Trophoblast cell (in vitro differentiated cells and primary cell): ENCODE measurements at regions not wholly inside any gene's neighbourhood (a gene's known extent, or its start where the extent isn't known, plus 50 kb on each side); places are given as distances from the start of the nearest gene placed in this dataset.

ENCODE experiments used
- DNase-seq, 2 donors: peaks; one replicate each; pipeline ENCODE4 v3.0.0-alpha.2; 2016
- H2AFZ ChIP-seq: 2 replicates; pipeline ENCODE4 v1.6.1; 2013; ENCODE audit warnings: low read length, moderate library complexity, mild to moderate bottlenecking; ENCODE audit not compliant: insufficient read depth, poor library complexity
- H2AK5ac ChIP-seq: 2 replicates; pipeline ENCODE4 v1.6.1; 2013; ENCODE audit warnings: mild to moderate bottlenecking, low read length
- H2BK120ac ChIP-seq: 2 replicates; pipeline ENCODE4 v1.6.1; 2013; ENCODE audit warnings: low read length, mild to moderate bottlenecking, moderate library complexity; ENCODE audit not compliant: insufficient read depth, poor library complexity
- H2BK12ac ChIP-seq: 2 replicates; pipeline ENCODE4 v1.6.1; 2013; ENCODE audit warnings: mild to moderate bottlenecking, low read length, moderate library complexity
- H2BK5ac ChIP-seq: 2 replicates; pipeline ENCODE4 v1.6.1; 2013; ENCODE audit warnings: low read length, low read depth, moderate library complexity, mild to moderate bottlenecking; ENCODE audit not compliant: poor library complexity
- H3K14ac ChIP-seq: 2 replicates; pipeline ENCODE4 v1.6.1; 2013; ENCODE audit warnings: mild to moderate bottlenecking, low read length
- H3K18ac ChIP-seq: 2 replicates; pipeline ENCODE4 v1.6.1; 2013; ENCODE audit warnings: mild to moderate bottlenecking, low read length
- H3K23ac ChIP-seq: 2 replicates; pipeline ENCODE4 v1.6.1; 2013; ENCODE audit warnings: low read length
- H3K27ac ChIP-seq: 2 replicates; pipeline ENCODE4 v1.5.1; 2013; ENCODE audit warnings: low read depth, mild to moderate bottlenecking, inconsistent platforms, low read length, moderate library complexity
- H3K27me3 ChIP-seq: 2 replicates; pipeline ENCODE4 v1.6.1; 2013; ENCODE audit warnings: inconsistent platforms, mild to moderate bottlenecking, low read length, moderate library complexity; ENCODE audit not compliant: insufficient read depth
- H3K36me3 ChIP-seq, 2 experiments: 1 replicate in 1 of 2; 2 replicates in 1 of 2; pipeline ENCODE4 v1.6.1; 2013; ENCODE audit warnings: low read length in 2 of 2, mild to moderate bottlenecking in 2 of 2, moderate library complexity in 1 of 2; ENCODE audit not compliant: insufficient read depth in 2 of 2, control insufficient read depth in 1 of 2
- H3K4ac ChIP-seq: 2 replicates; pipeline ENCODE4 v1.6.1; 2013; ENCODE audit warnings: low read depth, mild to moderate bottlenecking, low read length, moderate library complexity
- H3K4me1 ChIP-seq, 2 experiments: 1 replicate in 1 of 2; 2 replicates in 1 of 2; pipeline ENCODE4 v1.6.1; 2013; ENCODE audit warnings: low read length in 2 of 2, mild to moderate bottlenecking in 2 of 2, moderate library complexity in 1 of 2; ENCODE audit not compliant: insufficient read depth in 2 of 2, control insufficient read depth in 1 of 2
- H3K4me2 ChIP-seq: 2 replicates; pipeline ENCODE4 v1.6.1; 2013; ENCODE audit warnings: inconsistent platforms, mild to moderate bottlenecking, low read length, moderate library complexity
- H3K4me3 ChIP-seq: 2 replicates; pipeline ENCODE4 v1.5.1; 2013; ENCODE audit warnings: mild to moderate bottlenecking, low read depth, low read length, inconsistent platforms
- H3K79me1 ChIP-seq: one replicate; pipeline ENCODE4 v1.6.1; 2013; ENCODE audit warnings: low read length
- H3K79me2 ChIP-seq: 2 replicates; pipeline ENCODE4 v1.6.1; 2013; ENCODE audit warnings: low read length, mild to moderate bottlenecking; ENCODE audit not compliant: control insufficient read depth, insufficient read depth, poor library complexity
- H3K9ac ChIP-seq: 2 replicates; pipeline ENCODE4 v1.6.1; 2013; ENCODE audit warnings: mild to moderate bottlenecking, low read length
- H3K9me3 ChIP-seq: 2 replicates; pipeline ENCODE4 v1.6.1; 2013; ENCODE audit warnings: low read depth, mild to moderate bottlenecking, control low read depth, inconsistent platforms, low read length; ENCODE audit not compliant: insufficient read depth
- H4K12ac ChIP-seq: 2 replicates; pipeline ENCODE4 v1.6.1; 2013; ENCODE audit warnings: low read depth, mild to moderate bottlenecking, low read length, moderate library complexity
- H4K8ac ChIP-seq: 2 replicates; pipeline ENCODE4 v1.6.1; 2013; ENCODE audit warnings: low read depth, mild to moderate bottlenecking, low read length, moderate library complexity
- H4K91ac ChIP-seq: one replicate; pipeline ENCODE4 v1.6.1; 2013; ENCODE audit warnings: low read depth, mild to moderate bottlenecking, low read length, moderate library complexity
- WGBS: extraction: QIAGEN DNeasy Blood & Tissue Kit; methylation state at CpG from one replicate; pipeline ENCODE4 v1.1.7; 2013; ENCODE audit warnings: missing lambda C conversion rate; ENCODE audit not compliant: insufficient read length, insufficient coverage; ENCODE audit errors: extremely low coverage; 5-methylcytosine and 5-hydroxymethylcytosine counted together

GRCh38 chr6:37078814-37079213 lies 73.4 kb downstream of the FGD2 start:
- Histone ChIP-seq H3K79me2 (no peaks in the 10 kb centered on the region), H4K91ac (no peak overlapping the region), H3K4me3 (no peak overlapping the region), H4K12ac (no peak overlapping the region), H3K4ac (no peak overlapping the region), H3K18ac (no peak overlapping the region), H3K4me1 (peaks cover 4 to 10% of the 10 kb centered on the region in 2 experiments), H3K27me3 (no peaks in the 10 kb centered on the region), H3K27ac (no peak overlapping the region), H4K8ac (no peak overlapping the region), H2AK5ac (no peak overlapping the region), H3K9me3 (peaks cover 2% of the 10 kb centered on the region), H2BK5ac (no peak overlapping the region), H3K14ac (no peak overlapping the region), H3K9ac (no peak overlapping the region), H3K4me2 (no peak overlapping the region), H3K79me1 (no peaks in the 10 kb centered on the region), H2BK12ac (no peak overlapping the region), H2BK120ac (no peak overlapping the region), H2AFZ (no peak overlapping the region), H3K36me3 (no peaks in the 10 kb centered on the region), H3K23ac (no peak overlapping the region)
- DNase-seq: peak in 1 of 2 donors; percentile 2
- no CpG with 5 or more reads among the region's 2 CpGs for WGBS

GRCh38 chr6:37081042-37081607 lies 75.7 kb downstream of the FGD2 start:
- no peak overlapping the region for H2BK120ac ChIP-seq
- no peaks in the 10 kb centered on the region for H3K79me1 ChIP-seq
- no peak overlapping the region for H3K4me3 ChIP-seq
- H2AK5ac ChIP-seq: no peak overlapping the region
- H2BK12ac ChIP-seq: no peak overlapping the region
- H3K79me2 ChIP-seq: no peaks in the 10 kb centered on the region
- no peak for DNase-seq
- no peak overlapping the region for H3K9ac ChIP-seq
- H3K36me3 ChIP-seq: no peaks in the 10 kb centered on the region
- H3K9me3 ChIP-seq: peaks cover 2% of the 10 kb centered on the region
- H3K4me2 ChIP-seq: no peak overlapping the region
- H3K27ac ChIP-seq: no peak overlapping the region
- H3K18ac ChIP-seq: no peak overlapping the region
- no peak overlapping the region for H4K12ac ChIP-seq
- no peak overlapping the region for H4K91ac ChIP-seq
- H3K23ac ChIP-seq: no peak overlapping the region
- no peaks in the 10 kb centered on the region for H3K27me3 ChIP-seq
- H4K8ac ChIP-seq: no peak overlapping the region
- WGBS: no CpG with 5 or more reads among the region's 7 CpGs
- H2BK5ac ChIP-seq: no peak overlapping the region
- peaks cover 4 to 10% of the 10 kb centered on the region in 2 experiments for H3K4me1 ChIP-seq
- H2AFZ ChIP-seq: no peak overlapping the region
- no peak overlapping the region for H3K4ac ChIP-seq
- H3K14ac ChIP-seq: no peak overlapping the region

- peaks cover 2% of the 10 kb centered on the region for H3K9me3 ChIP-seq
- H3K23ac ChIP-seq: no peak overlapping the region
- no peak overlapping the region for H3K4me2 ChIP-seq
- H4K91ac ChIP-seq: no peak overlapping the region
- H3K9ac ChIP-seq: no peak overlapping the region
- no peak overlapping the region for H3K4me3 ChIP-seq
- no peaks in the 10 kb centered on the region for H3K79me2 ChIP-seq
- WGBS: no CpG with 5 or more reads among the region's 17 CpGs
- H2AFZ ChIP-seq: no peak overlapping the region
- H4K12ac ChIP-seq: no peak overlapping the region
- H2AK5ac ChIP-seq: no peak overlapping the region
- no peaks in the 10 kb centered on the region for H3K36me3 ChIP-seq
- no peak overlapping the region for H3K18ac ChIP-seq
- peaks cover 4 to 9% of the 10 kb centered on the region in 2 experiments for H3K4me1 ChIP-seq
- H3K27ac ChIP-seq: no peak overlapping the region
- no peak overlapping the region for H3K14ac ChIP-seq
- no peaks in the 10 kb centered on the region for H3K27me3 ChIP-seq
- DNase-seq: no peak
- no peak overlapping the region for H2BK5ac ChIP-seq
- no peak overlapping the region for H3K4ac ChIP-seq
- no peak overlapping the region for H2BK120ac ChIP-seq
- H3K79me1 ChIP-seq: no peaks in the 10 kb centered on the region
- no peak overlapping the region for H4K8ac ChIP-seq
- H2BK12ac ChIP-seq: no peak overlapping the region
Observed at GRCh38 chr6:37082390-37083130, 77.1 kb downstream of the FGD2 start.

GRCh38 chr6:37083243-37084138 lies 78.0 kb downstream of the FGD2 start:
- H3K27ac ChIP-seq: no peak overlapping the region
- peaks cover 2% of the 10 kb centered on the region for H3K9me3 ChIP-seq
- no peak overlapping the region for H4K12ac ChIP-seq
- H3K36me3 ChIP-seq: no peaks in the 10 kb centered on the region
- H4K91ac ChIP-seq: no peak overlapping the region
- no peak overlapping the region for H2BK12ac ChIP-seq
- no peak overlapping the region for H3K14ac ChIP-seq
- H2AK5ac ChIP-seq: no peak overlapping the region
- H3K23ac ChIP-seq: no peak overlapping the region
- peak; percentile 31 to 44 for DNase-seq
- no peak overlapping the region for H3K9ac ChIP-seq
- H2BK120ac ChIP-seq: no peak overlapping the region
- H3K79me2 ChIP-seq: no peaks in the 10 kb centered on the region
- H2AFZ ChIP-seq: no peak overlapping the region
- H3K4ac ChIP-seq: no peak overlapping the region
- no peaks in the 10 kb centered on the region for H3K27me3 ChIP-seq
- no peak overlapping the region for H4K8ac ChIP-seq
- H3K4me1 ChIP-seq: peaks cover 0 to 4% of the 10 kb centered on the region in 2 experiments
- H3K4me2 ChIP-seq: no peak overlapping the region
- H3K79me1 ChIP-seq: no peaks in the 10 kb centered on the region
- H3K18ac ChIP-seq: no peak overlapping the region
- H2BK5ac ChIP-seq: no peak overlapping the region
- H3K4me3 ChIP-seq: peak overlapping the region; percentile 17
- WGBS: no CpG with 5 or more reads among the region's 14 CpGs
